ENCODE measurements at regions not wholly inside any gene's neighbourhood (a gene's known extent, or its start where the extent isn't known, plus 50 kb on each side); places are given as distances from the start of the nearest gene placed in this dataset.
"Not testable (repeated sequence)": the region's sequence is repeated elsewhere in the genome, so short reads cannot be mapped to it uniquely, and the experiment has no call there.

DNA sequence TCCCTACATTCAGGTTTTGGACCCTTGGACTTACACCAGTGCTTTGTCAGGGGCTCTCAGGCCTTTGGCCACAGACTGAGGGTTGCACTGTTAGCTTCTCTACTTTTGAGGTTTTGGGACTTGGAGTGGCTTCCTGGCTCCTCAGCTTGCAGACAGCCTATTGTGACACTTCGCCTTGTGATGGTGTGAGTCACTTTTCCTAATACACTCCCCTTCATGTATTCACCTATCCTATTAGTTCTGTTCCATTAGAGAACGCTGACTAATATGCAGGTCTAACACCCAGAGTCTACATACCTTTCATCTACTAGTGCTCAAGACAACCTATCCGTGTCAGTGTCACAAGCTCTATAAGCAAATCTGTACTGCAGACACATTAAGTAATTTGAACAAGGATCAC lies 605.3 kb downstream of the KCNT2 start:
- H3K4me3 ChIP-seq (ENCODE audit: low read depth, low read length) = no peak overlapping the region
- no peak for DNase-seq

DNA sequence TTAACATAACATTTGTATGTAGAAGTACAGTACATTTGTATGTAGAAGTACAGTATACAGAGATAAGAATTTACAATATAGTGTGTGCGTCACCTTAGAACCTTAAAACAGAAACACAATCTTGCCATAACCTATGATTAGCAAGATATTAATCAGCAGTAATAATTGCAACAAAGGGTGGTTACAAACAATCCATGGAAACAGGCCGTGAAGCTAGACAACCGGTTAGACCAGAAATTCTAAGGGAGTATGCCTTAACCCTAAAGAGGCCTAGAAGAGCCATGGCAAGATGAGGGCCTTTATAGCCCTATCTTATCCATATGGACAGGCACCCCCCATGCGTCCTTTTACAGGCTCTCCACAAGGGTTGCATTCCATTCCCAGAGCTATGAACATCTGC lies 605.9 kb downstream of the KCNT2 start:
- not testable (repeated sequence) for H3K4me3 ChIP-seq (ENCODE audit: low read depth, low read length); H3K9me3 ChIP-seq; DNase-seq; H3K27me3 ChIP-seq; H3K4me1 ChIP-seq; H3K36me3 ChIP-seq

More for the DNA sequence above, 605.3 kb downstream of the KCNT2 start:
- TF ChIP-seq, protein P1, sequence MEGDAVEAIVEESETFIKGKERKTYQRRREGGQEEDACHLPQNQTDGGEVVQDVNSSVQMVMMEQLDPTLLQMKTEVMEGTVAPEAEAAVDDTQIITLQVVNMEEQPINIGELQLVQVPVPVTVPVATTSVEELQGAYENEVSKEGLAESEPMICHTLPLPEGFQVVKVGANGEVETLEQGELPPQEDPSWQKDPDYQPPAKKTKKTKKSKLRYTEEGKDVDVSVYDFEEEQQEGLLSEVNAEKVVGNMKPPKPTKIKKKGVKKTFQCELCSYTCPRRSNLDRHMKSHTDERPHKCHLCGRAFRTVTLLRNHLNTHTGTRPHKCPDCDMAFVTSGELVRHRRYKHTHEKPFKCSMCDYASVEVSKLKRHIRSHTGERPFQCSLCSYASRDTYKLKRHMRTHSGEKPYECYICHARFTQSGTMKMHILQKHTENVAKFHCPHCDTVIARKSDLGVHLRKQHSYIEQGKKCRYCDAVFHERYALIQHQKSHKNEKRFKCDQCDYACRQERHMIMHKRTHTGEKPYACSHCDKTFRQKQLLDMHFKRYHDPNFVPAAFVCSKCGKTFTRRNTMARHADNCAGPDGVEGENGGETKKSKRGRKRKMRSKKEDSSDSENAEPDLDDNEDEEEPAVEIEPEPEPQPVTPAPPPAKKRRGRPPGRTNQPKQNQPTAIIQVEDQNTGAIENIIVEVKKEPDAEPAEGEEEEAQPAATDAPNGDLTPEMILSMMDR (IDR thresholded peaks at IDR 0.05; ENCODE audit: low read depth, low read length) = no peak
- H3K36me3 ChIP-seq = no peaks in the 10 kb centered on the region
- H3K4me1 ChIP-seq = no peaks in the 10 kb centered on the region
- H3K27me3 ChIP-seq = no peaks in the 10 kb centered on the region
- no peaks in the 10 kb centered on the region for H3K9me3 ChIP-seq

DNA sequence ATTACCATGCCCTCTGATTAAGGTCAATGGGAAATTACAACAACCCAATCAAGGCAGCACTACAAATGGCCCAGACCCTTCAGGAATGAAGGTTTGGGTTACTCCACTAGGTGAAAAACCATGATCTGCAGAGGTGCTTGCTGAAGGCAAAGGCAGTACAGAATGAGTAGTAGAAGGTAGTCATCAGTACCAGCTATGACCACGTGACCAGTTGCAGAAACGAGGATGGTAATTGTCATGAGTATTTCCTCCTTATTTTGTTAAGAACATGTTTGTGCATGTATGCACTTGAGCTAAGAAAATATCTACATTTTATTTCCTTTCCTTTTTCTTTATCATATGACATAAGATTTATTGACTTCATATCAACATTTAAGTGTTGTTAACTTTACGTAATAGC lies 607.1 kb downstream of the KCNT2 start:
- TF ChIP-seq, protein P1 (IDR thresholded peaks at IDR 0.05; ENCODE audit: low read depth, low read length) = no peak
- Histone ChIP-seq H3K4me3 (ENCODE audit: low read depth, low read length) (no peak overlapping the region), H3K4me1 (no peaks in the 10 kb centered on the region), H3K36me3 (no peaks in the 10 kb centered on the region), H3K9me3 (no peaks in the 10 kb centered on the region), H3K27me3 (no peaks in the 10 kb centered on the region)
- DNase-seq = no peak

DNA sequence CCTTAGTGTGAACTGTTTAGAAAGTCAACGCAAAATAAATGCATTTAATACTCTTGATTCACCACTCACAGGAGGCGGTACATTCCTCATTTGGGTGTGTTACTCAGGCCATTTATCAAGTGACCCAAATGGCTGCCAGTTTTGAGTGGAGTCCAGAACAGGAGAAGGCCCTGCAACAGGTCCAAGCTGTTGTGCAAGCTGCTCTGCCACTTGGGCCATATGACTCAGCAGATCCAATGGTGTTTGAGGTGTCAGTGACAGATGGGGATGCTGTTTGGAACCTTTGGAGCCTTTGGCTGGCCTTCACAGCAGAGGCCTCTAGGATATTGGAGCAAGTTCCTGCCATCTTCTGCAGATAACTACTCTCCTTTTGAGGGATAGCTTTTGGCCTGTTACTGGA lies 609.2 kb downstream of the KCNT2 start:
- TF ChIP-seq, protein P1 (IDR thresholded peaks at IDR 0.05; ENCODE audit: low read depth, low read length) = no peak
- H3K4me1 ChIP-seq = no peaks in the 10 kb centered on the region
- no peak overlapping the region for H3K4me3 ChIP-seq (ENCODE audit: low read depth, low read length)
- H3K9me3 ChIP-seq = no peaks in the 10 kb centered on the region
- no peaks in the 10 kb centered on the region for H3K27me3 ChIP-seq
- no peak for DNase-seq
- H3K36me3 ChIP-seq = no peaks in the 10 kb centered on the region

DNA sequence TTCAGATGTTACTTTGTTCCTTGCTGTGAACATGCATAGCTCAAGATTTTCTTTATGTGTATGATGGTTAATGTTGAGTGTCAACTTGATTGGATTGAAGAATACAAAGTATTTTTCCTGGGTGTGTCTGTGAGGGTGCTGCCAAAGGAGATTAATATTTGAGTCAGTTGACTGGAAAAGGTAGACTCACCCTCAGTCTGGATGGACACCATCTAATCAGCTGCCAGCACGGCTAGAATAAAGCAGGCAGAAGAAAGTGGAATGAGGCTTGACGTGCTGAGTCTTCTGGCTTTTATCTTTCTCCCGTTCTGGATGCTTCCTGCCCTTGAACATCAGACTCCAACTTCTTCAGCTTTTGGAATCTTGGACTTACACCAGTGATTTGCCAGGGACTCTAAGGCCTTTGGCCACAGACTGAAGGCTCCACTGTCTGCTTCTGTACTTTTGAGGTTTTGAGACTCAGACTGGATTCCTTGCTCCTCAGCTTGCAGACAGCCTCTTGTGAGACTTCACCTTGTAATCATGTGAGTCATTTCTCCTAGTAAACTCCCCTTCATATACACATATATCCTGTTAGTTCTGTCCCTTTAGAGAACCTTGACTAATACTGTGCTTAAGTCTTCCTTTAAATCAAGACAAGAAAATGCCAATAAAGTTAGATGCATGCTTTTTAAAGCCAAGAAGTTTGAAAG lies 626.6 kb downstream of the KCNT2 start:
- H3K27me3 ChIP-seq = no peaks in the 10 kb centered on the region
- DNase-seq = no peak
- H3K9me3 ChIP-seq = no peaks in the 10 kb centered on the region

DNA sequence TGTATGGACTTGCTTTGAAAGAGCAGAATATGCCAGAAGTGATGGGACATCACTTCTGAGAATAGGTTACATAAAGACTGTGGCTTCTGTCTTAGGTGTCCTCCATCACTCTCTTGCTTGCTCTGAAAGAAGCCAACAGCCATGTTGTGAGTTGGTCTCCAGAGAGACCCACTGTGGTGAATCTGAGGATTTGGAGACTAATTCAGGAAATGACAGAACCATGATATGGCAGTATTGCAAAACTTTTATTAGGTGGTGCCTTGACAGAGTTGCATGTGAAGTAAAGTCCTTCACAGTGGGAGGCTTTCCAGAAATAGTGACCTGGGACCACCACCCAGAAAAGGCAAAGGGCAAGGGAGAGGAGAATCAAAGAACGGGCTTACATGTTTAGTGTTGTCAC lies 628.6 kb downstream of the KCNT2 start:
- peaks cover 5% of the 10 kb centered on the region; the same call in 1 of the 2 replicates for H3K4me1 ChIP-seq
- H3K36me3 ChIP-seq = no peaks in the 10 kb centered on the region
- H3K9me3 ChIP-seq = no peaks in the 10 kb centered on the region
- no peaks in the 10 kb centered on the region for H3K27me3 ChIP-seq
- no peak for DNase-seq
- TF ChIP-seq, protein P1 (IDR thresholded peaks at IDR 0.05; ENCODE audit: low read depth, low read length) = no peak
- H3K4me3 ChIP-seq (ENCODE audit: low read depth, low read length) = no peak overlapping the region

More for the DNA sequence above, 626.6 kb downstream of the KCNT2 start:
- Histone ChIP-seq H3K4me1 (peaks cover 5% of the 10 kb centered on the region; the same call in 1 of the 2 replicates), H3K36me3 (no peaks in the 10 kb centered on the region), H3K4me3 (ENCODE audit: low read depth, low read length) (no peak overlapping the region)
- TF ChIP-seq, protein P1 (IDR thresholded peaks at IDR 0.05; ENCODE audit: low read depth, low read length) = no peak
